ENCODE measurements at regions not wholly inside any gene's neighbourhood (a gene's known extent, or its start where the extent isn't known, plus 50 kb on each side); places are given as distances from the start of the nearest gene placed in this dataset.

GRCh38 chr17:54744750-54745149, 155.9 kb upstream of the TOM1L1 start:
- TF ChIP-seq NFIC (IDR thresholded peaks at IDR 0.05) (no peak), ZBTB7A (IDR thresholded peaks at IDR 0.05; ENCODE audit: low read depth) (no peak), RAD21 (IDR thresholded peaks at IDR 0.05; ENCODE audit: low read depth) (no peak), CEBPB (IDR thresholded peaks at IDR 0.05) (no peak), MAX (IDR thresholded peaks at IDR 0.05) (no peak)

All from Ishikawa (cell line).